HFFc6 (cell line): ENCODE measurements at regions not wholly inside any gene's neighbourhood (a gene's known extent, or its start where the extent isn't known, plus 50 kb on each side); places are given as distances from the start of the nearest gene placed in this dataset.

Source experiments
- DNase-seq: peaks from one replicate; pipeline ENCODE4 v3.0.0-alpha.2; 2018
- H3K27ac Mint-ChIP-seq: 2 replicates; pipeline ENCODE4 v1.8.0; 2020; ENCODE audit warnings: mild to moderate bottlenecking, mixed read lengths
- H3K27me3 Mint-ChIP-seq: 2 replicates; pipeline ENCODE4 v1.8.0; 2021; ENCODE audit warnings: mild to moderate bottlenecking, moderate library complexity, mixed read lengths; ENCODE audit not compliant: insufficient read depth
- H3K36me3 Mint-ChIP-seq: 2 replicates; pipeline ENCODE4 v1.8.0; 2021; ENCODE audit warnings: low read depth, mixed read lengths
- H3K4me1 Mint-ChIP-seq: 2 replicates; pipeline ENCODE4 v1.8.0; 2020; ENCODE audit warnings: low read depth, mixed read lengths
- H3K4me3 Mint-ChIP-seq: 2 replicates; pipeline ENCODE4 v1.8.0; 2020; ENCODE audit warnings: mild to moderate bottlenecking, moderate library complexity, mixed read lengths
- H3K9me3 Mint-ChIP-seq: 2 replicates; pipeline ENCODE4 v1.8.0; 2020; ENCODE audit warnings: mild to moderate bottlenecking, mixed read lengths
- TF ChIP-seq, protein P1 (sequence below): fragments of 200-600 bp; sonication (generic); IDR thresholded peaks from 2 replicates; pipeline ENCODE4 v1.5.0; 2021; ENCODE audit warnings: antibody characterized with exemption, mild to moderate bottlenecking

DNA sequence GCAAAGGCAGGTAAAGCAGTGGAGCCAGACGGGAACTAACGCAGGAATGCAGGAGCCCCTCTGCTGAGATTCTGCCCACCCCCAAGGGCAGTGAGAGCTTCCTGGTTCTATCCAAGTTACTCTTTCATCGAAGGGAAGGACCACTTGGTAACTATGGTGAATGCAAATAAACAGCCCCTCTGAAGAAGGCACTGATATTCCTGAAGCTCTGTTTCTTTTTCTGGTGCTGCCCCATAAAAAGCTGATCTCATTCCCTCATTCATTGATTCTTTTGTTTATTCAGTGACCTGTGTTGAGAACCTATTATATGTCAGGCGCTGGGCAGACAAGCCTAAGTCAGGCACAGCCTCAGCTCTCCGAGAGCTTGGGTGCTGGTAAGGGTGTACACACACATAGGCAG, 217.3 kb downstream of the SNX10 start:
- H3K27ac Mint-ChIP-seq, result no peak overlapping the region
- no peaks in the 10 kb centered on the region for H3K27me3 Mint-ChIP-seq
- H3K36me3 Mint-ChIP-seq, result no peaks in the 10 kb centered on the region
- no peaks in the 10 kb centered on the region for H3K4me1 Mint-ChIP-seq
- peaks cover 49% of the 10 kb centered on the region for H3K9me3 Mint-ChIP-seq
- no peak for DNase-seq
- no peak overlapping the region for H3K4me3 Mint-ChIP-seq
- TF ChIP-seq, protein P1, sequence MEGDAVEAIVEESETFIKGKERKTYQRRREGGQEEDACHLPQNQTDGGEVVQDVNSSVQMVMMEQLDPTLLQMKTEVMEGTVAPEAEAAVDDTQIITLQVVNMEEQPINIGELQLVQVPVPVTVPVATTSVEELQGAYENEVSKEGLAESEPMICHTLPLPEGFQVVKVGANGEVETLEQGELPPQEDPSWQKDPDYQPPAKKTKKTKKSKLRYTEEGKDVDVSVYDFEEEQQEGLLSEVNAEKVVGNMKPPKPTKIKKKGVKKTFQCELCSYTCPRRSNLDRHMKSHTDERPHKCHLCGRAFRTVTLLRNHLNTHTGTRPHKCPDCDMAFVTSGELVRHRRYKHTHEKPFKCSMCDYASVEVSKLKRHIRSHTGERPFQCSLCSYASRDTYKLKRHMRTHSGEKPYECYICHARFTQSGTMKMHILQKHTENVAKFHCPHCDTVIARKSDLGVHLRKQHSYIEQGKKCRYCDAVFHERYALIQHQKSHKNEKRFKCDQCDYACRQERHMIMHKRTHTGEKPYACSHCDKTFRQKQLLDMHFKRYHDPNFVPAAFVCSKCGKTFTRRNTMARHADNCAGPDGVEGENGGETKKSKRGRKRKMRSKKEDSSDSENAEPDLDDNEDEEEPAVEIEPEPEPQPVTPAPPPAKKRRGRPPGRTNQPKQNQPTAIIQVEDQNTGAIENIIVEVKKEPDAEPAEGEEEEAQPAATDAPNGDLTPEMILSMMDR, result no peak

DNA sequence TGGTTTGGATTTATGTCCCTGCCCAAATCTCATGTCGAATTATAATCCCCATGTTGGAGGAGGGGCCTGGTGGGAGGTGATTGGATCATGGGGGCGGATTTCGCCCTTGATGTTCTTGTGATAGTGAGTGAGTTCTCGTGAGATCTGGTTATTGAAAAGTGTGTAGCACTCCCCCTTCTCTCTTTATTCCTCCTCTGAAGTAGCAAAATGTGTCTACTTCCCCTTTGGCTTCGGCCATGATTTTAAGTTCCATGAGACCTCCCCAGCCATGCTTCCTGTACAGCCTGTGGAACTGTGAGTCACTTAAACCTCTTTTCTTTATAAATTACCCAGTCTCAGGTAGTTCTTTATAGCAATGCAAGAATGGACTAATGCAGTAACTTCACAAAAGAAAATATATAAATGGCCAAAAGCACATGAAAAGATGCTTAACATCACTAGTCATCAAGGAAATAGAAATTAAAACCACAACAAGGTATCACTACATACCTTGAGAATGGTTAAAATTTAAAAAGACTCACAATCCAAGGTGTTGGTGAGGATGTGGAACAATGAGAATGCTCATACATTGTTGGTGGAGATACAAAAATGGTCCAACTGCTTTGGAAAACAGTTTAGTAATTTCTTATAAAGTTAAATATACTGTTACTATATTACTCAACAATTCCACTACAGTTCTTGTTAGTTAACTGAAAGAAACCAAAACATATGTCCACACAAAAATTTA, 218.7 kb downstream of the SNX10 start:
- H3K4me3 Mint-ChIP-seq, result no peak overlapping the region
- no peak overlapping the region for H3K27ac Mint-ChIP-seq
- no peaks in the 10 kb centered on the region for H3K27me3 Mint-ChIP-seq
- peaks cover 41% of the 10 kb centered on the region for H3K9me3 Mint-ChIP-seq
- DNase-seq, result no peak
- no peaks in the 10 kb centered on the region for H3K36me3 Mint-ChIP-seq
- H3K4me1 Mint-ChIP-seq, result no peaks in the 10 kb centered on the region
- TF ChIP-seq, protein P1, result no peak

DNA sequence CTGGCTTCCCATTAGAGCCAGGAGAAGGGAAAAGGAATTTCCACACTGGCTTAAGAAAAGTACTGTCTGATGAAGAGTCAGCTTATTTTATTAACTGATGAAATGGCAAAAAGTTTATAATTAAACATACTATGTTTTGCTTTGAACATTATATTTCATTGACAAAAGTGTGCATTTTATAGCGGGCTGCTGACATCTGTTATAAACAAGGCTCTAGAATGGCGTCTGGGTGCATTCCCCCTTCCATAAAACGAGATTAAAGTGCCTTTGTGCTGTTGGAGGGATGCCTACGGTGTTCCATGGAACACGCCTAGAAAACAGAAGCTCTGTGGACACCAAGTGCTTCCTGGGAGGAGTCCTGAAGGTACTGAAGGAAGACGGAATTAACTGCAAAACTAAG, 220.2 kb downstream of the SNX10 start:
- H3K27ac Mint-ChIP-seq, result no peak overlapping the region
- no peaks in the 10 kb centered on the region for H3K36me3 Mint-ChIP-seq
- H3K4me1 Mint-ChIP-seq, result no peaks in the 10 kb centered on the region
- H3K27me3 Mint-ChIP-seq, result no peaks in the 10 kb centered on the region
- H3K4me3 Mint-ChIP-seq, result no peak overlapping the region
- no peak for DNase-seq
- TF ChIP-seq, protein P1, result no peak
- H3K9me3 Mint-ChIP-seq, result peaks cover 41% of the 10 kb centered on the region

DNA sequence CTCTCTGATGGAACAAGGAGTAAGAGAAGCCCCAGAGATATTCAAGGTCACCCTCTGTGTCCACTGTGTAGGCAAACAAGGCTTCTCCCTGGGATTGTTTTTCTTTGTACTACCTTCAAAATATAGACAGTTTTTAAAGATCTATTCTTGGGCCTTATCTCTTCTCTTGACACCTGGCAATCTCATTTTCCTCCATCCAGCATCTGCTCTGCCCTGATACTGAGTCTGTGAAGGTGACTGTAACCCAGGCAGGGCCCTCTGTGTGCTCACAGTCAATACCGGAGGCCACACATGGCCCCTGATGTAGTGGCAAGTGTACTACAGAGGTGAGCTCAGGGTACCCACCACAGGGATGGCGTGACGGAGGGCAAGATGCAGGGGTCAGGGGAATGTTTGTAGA, 221.1 kb downstream of the SNX10 start:
- no peaks in the 10 kb centered on the region for H3K36me3 Mint-ChIP-seq
- H3K9me3 Mint-ChIP-seq, result peaks cover 43% of the 10 kb centered on the region
- TF ChIP-seq, protein P1, result no peak
- H3K27ac Mint-ChIP-seq, result no peak overlapping the region
- H3K27me3 Mint-ChIP-seq, result no peaks in the 10 kb centered on the region
- no peaks in the 10 kb centered on the region for H3K4me1 Mint-ChIP-seq
- no peak for DNase-seq
- no peak overlapping the region for H3K4me3 Mint-ChIP-seq

DNA sequence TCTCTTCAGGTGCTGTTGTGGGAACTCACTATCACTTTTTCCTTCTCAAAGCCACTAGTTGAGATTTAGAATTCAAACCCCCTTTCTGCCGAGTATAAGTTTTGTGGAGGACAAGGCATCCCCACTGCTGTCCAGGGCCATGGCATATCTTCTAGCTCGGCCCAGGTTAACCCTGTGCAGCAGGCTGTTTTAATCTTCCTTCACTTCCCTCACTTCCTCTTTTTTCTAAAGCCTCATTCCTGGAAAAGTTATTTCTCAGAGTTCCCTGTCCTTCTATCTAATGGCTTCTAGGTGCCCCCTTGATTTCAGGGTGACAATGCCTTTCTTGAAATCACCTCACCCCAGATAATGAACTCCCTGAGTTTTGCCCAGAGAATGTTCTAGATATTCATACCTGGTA, 222.3 kb downstream of the SNX10 start:
- Mint-ChIP-seq H3K27ac (no peak overlapping the region), H3K4me3 (no peak overlapping the region), H3K36me3 (no peaks in the 10 kb centered on the region), H3K9me3 (peaks cover 41% of the 10 kb centered on the region), H3K27me3 (no peaks in the 10 kb centered on the region), H3K4me1 (no peaks in the 10 kb centered on the region)
- DNase-seq, result no peak
- TF ChIP-seq, protein P1, result no peak
